Liver (tissue), 3 donors: ENCODE measurements at regions not wholly inside any gene's neighbourhood (a gene's known extent, or its start where the extent isn't known, plus 50 kb on each side); places are given as distances from the start of the nearest gene placed in this dataset.

Experiments
- FOXA1 ChIP-seq: IDR thresholded peaks from 2 replicates; pipeline ENCODE4 v1.6.1; 2016; ENCODE audit warnings: antibody characterized with exemption
- GABPA ChIP-seq, 2 donors: IDR thresholded peaks in 1 of 2; conservative IDR thresholded peaks in 1 of 2; 2 replicates each; pipeline ENCODE4 v1.6.1; 2016; ENCODE audit warnings: antibody characterized with exemption in 2 of 2, mild to moderate bottlenecking in 1 of 2, moderate library complexity in 1 of 2
- JUND ChIP-seq, 2 donors: IDR thresholded peaks; 2 replicates each; pipeline ENCODE4 v1.6.1; 2016; ENCODE audit warnings: antibody characterized with exemption in 2 of 2
- NR2F2 ChIP-seq: IDR thresholded peaks from 2 replicates; pipeline ENCODE4 v1.6.1; 2016; ENCODE audit warnings: antibody characterized with exemption
- RAD21 ChIP-seq, 2 donors: IDR thresholded peaks; 2 replicates each; pipeline ENCODE4 v1.6.1; 2016; ENCODE audit warnings: antibody characterized with exemption in 2 of 2, mild to moderate bottlenecking in 2 of 2
- TAF1 ChIP-seq: conservative IDR thresholded peaks from 2 replicates; pipeline ENCODE4 v1.6.1; 2016; ENCODE audit warnings: antibody characterized with exemption, mild to moderate bottlenecking
- TF ChIP-seq, protein P1 (sequence below): fragments of 150-350 bp; IDR thresholded peaks from 2 replicates; pipeline ENCODE4 v1.5.1; 2017; ENCODE audit warnings: improper control_type of control experiment, low read depth, low read length; ENCODE audit not compliant: missing input control
- TF ChIP-seq, protein P2 (sequence below): IDR thresholded peaks from 2 replicates; pipeline ENCODE4 v1.6.1; 2016; ENCODE audit warnings: antibody characterized with exemption
- TF ChIP-seq, protein P3 (sequence below): IDR thresholded peaks from 2 replicates; pipeline ENCODE4 v1.6.1; 2016; ENCODE audit warnings: antibody characterized with exemption
- TF ChIP-seq, protein P4 (sequence below): IDR thresholded peaks from 2 replicates; pipeline ENCODE4 v1.6.1; 2016; ENCODE audit warnings: antibody characterized with exemption, mild to moderate bottlenecking
- donor health status: healthy.
- donor health status: healthy.

DNA sequence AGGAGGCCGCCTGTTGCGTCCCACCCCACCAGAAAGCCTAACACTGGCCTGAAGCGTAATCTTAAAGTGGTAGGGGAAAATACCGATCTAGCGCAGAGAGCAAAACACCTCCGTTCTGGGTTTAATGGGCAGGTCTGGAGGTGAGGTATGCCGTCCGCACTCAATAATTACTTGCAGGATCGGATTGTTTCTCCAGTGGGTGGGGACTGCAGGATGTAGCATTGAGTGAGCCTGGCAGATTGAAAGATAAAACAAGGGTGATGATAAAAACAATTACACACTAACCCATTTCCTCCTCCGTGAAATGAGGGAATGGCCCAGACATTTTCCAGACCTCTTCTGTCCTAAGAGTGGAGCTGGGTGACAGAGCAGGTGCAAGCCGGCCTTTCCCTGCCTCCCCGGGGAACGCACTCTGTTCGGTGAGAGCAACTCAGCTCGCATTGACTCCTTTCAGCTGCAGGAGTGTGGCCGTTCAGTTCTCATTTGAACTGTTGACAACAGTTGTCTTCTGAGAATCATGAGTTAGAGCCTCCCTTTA is 110.2 kb upstream of the DOCK9 start:
- TF ChIP-seq, protein P1, sequence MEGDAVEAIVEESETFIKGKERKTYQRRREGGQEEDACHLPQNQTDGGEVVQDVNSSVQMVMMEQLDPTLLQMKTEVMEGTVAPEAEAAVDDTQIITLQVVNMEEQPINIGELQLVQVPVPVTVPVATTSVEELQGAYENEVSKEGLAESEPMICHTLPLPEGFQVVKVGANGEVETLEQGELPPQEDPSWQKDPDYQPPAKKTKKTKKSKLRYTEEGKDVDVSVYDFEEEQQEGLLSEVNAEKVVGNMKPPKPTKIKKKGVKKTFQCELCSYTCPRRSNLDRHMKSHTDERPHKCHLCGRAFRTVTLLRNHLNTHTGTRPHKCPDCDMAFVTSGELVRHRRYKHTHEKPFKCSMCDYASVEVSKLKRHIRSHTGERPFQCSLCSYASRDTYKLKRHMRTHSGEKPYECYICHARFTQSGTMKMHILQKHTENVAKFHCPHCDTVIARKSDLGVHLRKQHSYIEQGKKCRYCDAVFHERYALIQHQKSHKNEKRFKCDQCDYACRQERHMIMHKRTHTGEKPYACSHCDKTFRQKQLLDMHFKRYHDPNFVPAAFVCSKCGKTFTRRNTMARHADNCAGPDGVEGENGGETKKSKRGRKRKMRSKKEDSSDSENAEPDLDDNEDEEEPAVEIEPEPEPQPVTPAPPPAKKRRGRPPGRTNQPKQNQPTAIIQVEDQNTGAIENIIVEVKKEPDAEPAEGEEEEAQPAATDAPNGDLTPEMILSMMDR = no peak
- TF ChIP-seq, protein P2, sequence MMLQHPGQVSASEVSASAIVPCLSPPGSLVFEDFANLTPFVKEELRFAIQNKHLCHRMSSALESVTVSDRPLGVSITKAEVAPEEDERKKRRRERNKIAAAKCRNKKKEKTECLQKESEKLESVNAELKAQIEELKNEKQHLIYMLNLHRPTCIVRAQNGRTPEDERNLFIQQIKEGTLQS = no peak
- no peak for TF ChIP-seq TAF1
- TF ChIP-seq GABPA (IDR thresholded peaks at IDR 0.05 in 1 of 2, conservative IDR thresholded peaks at IDR 0.05 in 1 of 2) = no peak
- no peak for TF ChIP-seq RAD21 (IDR thresholded peaks at IDR 0.05)
- no peak for TF ChIP-seq FOXA1
- TF ChIP-seq, protein P3, sequence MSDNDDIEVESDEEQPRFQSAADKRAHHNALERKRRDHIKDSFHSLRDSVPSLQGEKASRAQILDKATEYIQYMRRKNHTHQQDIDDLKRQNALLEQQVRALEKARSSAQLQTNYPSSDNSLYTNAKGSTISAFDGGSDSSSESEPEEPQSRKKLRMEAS = no peak
- TF ChIP-seq, protein P4, sequence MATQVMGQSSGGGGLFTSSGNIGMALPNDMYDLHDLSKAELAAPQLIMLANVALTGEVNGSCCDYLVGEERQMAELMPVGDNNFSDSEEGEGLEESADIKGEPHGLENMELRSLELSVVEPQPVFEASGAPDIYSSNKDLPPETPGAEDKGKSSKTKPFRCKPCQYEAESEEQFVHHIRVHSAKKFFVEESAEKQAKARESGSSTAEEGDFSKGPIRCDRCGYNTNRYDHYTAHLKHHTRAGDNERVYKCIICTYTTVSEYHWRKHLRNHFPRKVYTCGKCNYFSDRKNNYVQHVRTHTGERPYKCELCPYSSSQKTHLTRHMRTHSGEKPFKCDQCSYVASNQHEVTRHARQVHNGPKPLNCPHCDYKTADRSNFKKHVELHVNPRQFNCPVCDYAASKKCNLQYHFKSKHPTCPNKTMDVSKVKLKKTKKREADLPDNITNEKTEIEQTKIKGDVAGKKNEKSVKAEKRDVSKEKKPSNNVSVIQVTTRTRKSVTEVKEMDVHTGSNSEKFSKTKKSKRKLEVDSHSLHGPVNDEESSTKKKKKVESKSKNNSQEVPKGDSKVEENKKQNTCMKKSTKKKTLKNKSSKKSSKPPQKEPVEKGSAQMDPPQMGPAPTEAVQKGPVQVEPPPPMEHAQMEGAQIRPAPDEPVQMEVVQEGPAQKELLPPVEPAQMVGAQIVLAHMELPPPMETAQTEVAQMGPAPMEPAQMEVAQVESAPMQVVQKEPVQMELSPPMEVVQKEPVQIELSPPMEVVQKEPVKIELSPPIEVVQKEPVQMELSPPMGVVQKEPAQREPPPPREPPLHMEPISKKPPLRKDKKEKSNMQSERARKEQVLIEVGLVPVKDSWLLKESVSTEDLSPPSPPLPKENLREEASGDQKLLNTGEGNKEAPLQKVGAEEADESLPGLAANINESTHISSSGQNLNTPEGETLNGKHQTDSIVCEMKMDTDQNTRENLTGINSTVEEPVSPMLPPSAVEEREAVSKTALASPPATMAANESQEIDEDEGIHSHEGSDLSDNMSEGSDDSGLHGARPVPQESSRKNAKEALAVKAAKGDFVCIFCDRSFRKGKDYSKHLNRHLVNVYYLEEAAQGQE = no peak
- no peak for TF ChIP-seq JUND (IDR thresholded peaks at IDR 0.05)
- no peak for TF ChIP-seq NR2F2
